Keratinocyte (primary cell): ENCODE measurements at regions not wholly inside any gene's neighbourhood (a gene's known extent, or its start where the extent isn't known, plus 50 kb on each side); places are given as distances from the start of the nearest gene placed in this dataset.

Source experiments
- DNase-seq: peaks from one replicate; pipeline ENCODE4 v3.0.0-alpha.2; 2011; ENCODE audit warnings: low read depth, missing footprints, low spot score
- FAIRE-seq: peaks from 2 replicates; lab custom pipeline; 2011; peaks lifted over from hg19 to GRCh38; lab: Jason Lieb, UNC
- H2AFZ ChIP-seq: 2 replicates; pipeline ENCODE4 v1.6.0; 2012; ENCODE audit warnings: low read length, control low read depth, inconsistent platforms; ENCODE audit not compliant: control insufficient read depth
- H3K27ac ChIP-seq: 2 replicates; pipeline ENCODE4 v1.5.1; 2011; ENCODE audit warnings: low read length; ENCODE audit not compliant: control insufficient read depth, insufficient read depth
- H3K27me3 ChIP-seq: 3 replicates; pipeline ENCODE4 v1.6.0; 2011; ENCODE audit warnings: low read length; ENCODE audit not compliant: control insufficient read depth, insufficient read depth; ENCODE audit errors: extremely low read depth
- H3K36me3 ChIP-seq, 2 experiments: 2 replicates in 1 of 2; 3 replicates in 1 of 2; pipeline ENCODE4 v1.5.1; 2011; ENCODE audit warnings: low read length in 2 of 2, mild to moderate bottlenecking in 1 of 2; ENCODE audit not compliant: control insufficient read depth in 2 of 2, insufficient read depth in 2 of 2; ENCODE audit errors: extremely low read depth in 1 of 2
- H3K4me1 ChIP-seq: 3 replicates; pipeline ENCODE4 v1.5.1; 2011; ENCODE audit warnings: low read length; ENCODE audit not compliant: control insufficient read depth, insufficient read depth; ENCODE audit errors: extremely low read depth
- H3K4me2 ChIP-seq: 3 replicates; pipeline ENCODE4 v1.6.0; 2011; ENCODE audit warnings: low read depth, low read length; ENCODE audit not compliant: control insufficient read depth, insufficient read depth; ENCODE audit errors: extremely low read depth
- H3K4me3 ChIP-seq, 3 experiments: fragments of 200-600 bp in 1 of 3; sonication (generic) in 1 of 3; 2 replicates in 2 of 3; 3 replicates in 1 of 3; pipeline ENCODE4 v1.5.1; 2011 to 2016; ENCODE audit warnings: low read length in 3 of 3, mild to moderate bottlenecking in 3 of 3, control low read depth in 2 of 3, inconsistent platforms in 1 of 3, low read depth in 1 of 3, mixed read lengths in 1 of 3, mixed run types in 1 of 3, moderate library complexity in 1 of 3; ENCODE audit not compliant: control insufficient read depth in 2 of 3, insufficient read depth in 2 of 3; ENCODE audit errors: extremely low read depth in 1 of 3
- H3K79me2 ChIP-seq: 2 replicates; pipeline ENCODE4 v1.6.0; 2012; ENCODE audit warnings: low read length; ENCODE audit not compliant: control insufficient read depth, insufficient read depth
- H3K9ac ChIP-seq: 3 replicates; pipeline ENCODE4 v1.6.0; 2011; ENCODE audit warnings: low read length; ENCODE audit not compliant: control insufficient read depth, insufficient read depth; ENCODE audit errors: extremely low read depth
- H3K9me1 ChIP-seq: 3 replicates; pipeline ENCODE4 v1.6.0; 2011; ENCODE audit warnings: low read length; ENCODE audit not compliant: control insufficient read depth, insufficient read depth; ENCODE audit errors: extremely low read depth
- H3K9me3 ChIP-seq: 2 replicates; pipeline ENCODE4 v1.5.1; 2012; ENCODE audit warnings: low read depth, low read length; ENCODE audit not compliant: control insufficient read depth
- H4K20me1 ChIP-seq: 3 replicates; pipeline ENCODE4 v1.6.0; 2011; ENCODE audit warnings: low read length; ENCODE audit not compliant: control insufficient read depth, insufficient read depth; ENCODE audit errors: extremely low read depth
- CTCF ChIP-seq, 3 experiments: IDR thresholded peaks in 1 of 3; conservative IDR thresholded peaks in 1 of 3; optimal IDR thresholded peaks in 1 of 3; 2 replicates in 2 of 3; 3 replicates in 1 of 3; pipeline versions ENCODE3 to v1.5.1; 2011; ENCODE audit warnings: low read length in 3 of 3, mild to moderate bottlenecking in 3 of 3, moderate library complexity in 2 of 3, control low read depth in 1 of 3, inconsistent platforms in 1 of 3; ENCODE audit not compliant: insufficient read depth in 2 of 3; ENCODE audit errors: extremely low read depth in 1 of 3
- EZH2 ChIP-seq: IDR thresholded peaks from one replicate; pipeline ENCODE4 v1.6.1; 2012; ENCODE audit warnings: inconsistent platforms, mild to moderate bottlenecking, low read length, moderate library complexity
- dilution Hi-C: fragments of 300-500 bp; cut with MboI; formaldehyde crosslinking; loops from one replicate; pipeline ENCODE4 v1.7.0; 2020; ENCODE audit warnings: low sequenced_read_pairs; ENCODE audit not compliant: extremely low pct_ligation_motif_present

- no peak overlapping the region for H2AFZ ChIP-seq
- FAIRE-seq, result no peak
- no peaks in the 10 kb centered on the region for H3K36me3 ChIP-seq
Measured at GRCh38 chrX:20451929-20452328, 185.2 kb upstream of the RPS6KA3 start.

GRCh38 chrX:20445109-20445508 is 178.4 kb upstream of the RPS6KA3 start:
- Histone ChIP-seq H3K9me1 (no peaks in the 10 kb centered on the region), H3K4me1 (no peaks in the 10 kb centered on the region), H4K20me1 (no peaks in the 10 kb centered on the region), H2AFZ (no peak overlapping the region), H3K79me2 (no peaks in the 10 kb centered on the region), H3K36me3 (no peaks in the 10 kb centered on the region), H3K9ac (no peak overlapping the region), H3K27ac (no peak overlapping the region), H3K4me3 (no peak overlapping the region), H3K9me3 (no peaks in the 10 kb centered on the region), H3K27me3 (no peaks in the 10 kb centered on the region), H3K4me2 (no peak overlapping the region)
- TF ChIP-seq EZH2 (no peak), CTCF (optimal IDR thresholded peaks at IDR 0.05 in 1 of 3, IDR thresholded peaks at IDR 0.05 in 1 of 3, conservative IDR thresholded peaks at IDR 0.05 in 1 of 3; ENCODE audit: extremely low read depth in 1 of 3, insufficient read depth in 2 of 3, low read length in 3 of 3) (no peak)
- no peak for FAIRE-seq
- dilution Hi-C loops, result no loop called here
- DNase-seq, result no peak

More at GRCh38 chrX:20451929-20452328, 185.2 kb upstream of the RPS6KA3 start:
- Histone ChIP-seq H3K27ac (no peak overlapping the region), H3K9me3 (no peaks in the 10 kb centered on the region), H3K4me1 (no peaks in the 10 kb centered on the region), H3K4me3 (no peak overlapping the region), H3K79me2 (no peaks in the 10 kb centered on the region), H3K9ac (no peak overlapping the region), H4K20me1 (no peaks in the 10 kb centered on the region), H3K27me3 (no peaks in the 10 kb centered on the region), H3K9me1 (no peaks in the 10 kb centered on the region), H3K4me2 (no peak overlapping the region)
- TF ChIP-seq EZH2 (no peak), CTCF (optimal IDR thresholded peaks at IDR 0.05 in 1 of 3, IDR thresholded peaks at IDR 0.05 in 1 of 3, conservative IDR thresholded peaks at IDR 0.05 in 1 of 3; ENCODE audit: extremely low read depth in 1 of 3, insufficient read depth in 2 of 3, low read length in 3 of 3) (no peak)
- no peak for DNase-seq
- dilution Hi-C loops, result no loop called here
